Epithelial cell of esophagus (primary cell): ENCODE measurements at regions not wholly inside any gene's neighbourhood (a gene's known extent, or its start where the extent isn't known, plus 50 kb on each side); places are given as distances from the start of the nearest gene placed in this dataset.

Source experiments
- DNase-seq: peaks from one replicate; pipeline ENCODE4 v3.0.0; 2010; ENCODE audit warnings: low read depth
- H3K4me3 ChIP-seq: 2 replicates; pipeline ENCODE4 v1.5.1; 2011; ENCODE audit warnings: mild to moderate bottlenecking, low read length, control low read depth
- CTCF ChIP-seq: IDR thresholded peaks from 2 replicates; pipeline ENCODE4 v1.5.1; 2011; ENCODE audit warnings: low read depth, mild to moderate bottlenecking, low read length, control low read depth, inconsistent platforms; ENCODE audit not compliant: insufficient read depth; ENCODE audit errors: missing control alignments

GRCh38 chr12:108039794-108040193, 89.3 kb upstream of the WSCD2 start:
- no peak overlapping the region for H3K4me3 ChIP-seq
- no peak for TF ChIP-seq CTCF
- no peak for DNase-seq

GRCh38 chr12:108040947-108041346, 88.1 kb upstream of the WSCD2 start:
- no peak for TF ChIP-seq CTCF
- no peak for DNase-seq
- no peak overlapping the region for H3K4me3 ChIP-seq

- DNase-seq, result no peak
- no peak for TF ChIP-seq CTCF
- no peak overlapping the region for H3K4me3 ChIP-seq
Observed at GRCh38 chr12:108043286-108043685, 85.8 kb upstream of the WSCD2 start.

GRCh38 chr12:108043750-108044533, 85.1 kb upstream of the WSCD2 start:
- TF ChIP-seq CTCF, result no peak
- no peak overlapping the region for H3K4me3 ChIP-seq
- no peak for DNase-seq

GRCh38 chr12:108046135-108046534, 83.0 kb upstream of the WSCD2 start:
- DNase-seq, result no peak
- TF ChIP-seq CTCF, result no peak
- no peak overlapping the region for H3K4me3 ChIP-seq

- H3K4me3 ChIP-seq, result no peak overlapping the region
- no peak for TF ChIP-seq CTCF
- no peak for DNase-seq
Observed at GRCh38 chr12:108046650-108047049, 82.4 kb upstream of the WSCD2 start.

GRCh38 chr12:108047071-108047550, 82.0 kb upstream of the WSCD2 start:
- TF ChIP-seq CTCF, result no peak
- no peak for DNase-seq
- H3K4me3 ChIP-seq, result no peak overlapping the region
